GM18868 (cell line): ENCODE measurements at regions not wholly inside any gene's neighbourhood (a gene's known extent, or its start where the extent isn't known, plus 50 kb on each side); places are given as distances from the start of the nearest gene placed in this dataset.

ENCODE experiments used
- ATAC-seq: cut with Tn5 transposase; IDR thresholded peaks from one replicate; pipeline ENCODE4 v1.9.1; 2021; ENCODE audit warnings: mild to moderate bottlenecking, moderate library complexity; ENCODE audit not compliant: unreplicated experiment

- no peak for ATAC-seq
Measured at GRCh38 chr4:152269448-152270191, 266.3 kb downstream of the FBXW7 start.

DNA sequence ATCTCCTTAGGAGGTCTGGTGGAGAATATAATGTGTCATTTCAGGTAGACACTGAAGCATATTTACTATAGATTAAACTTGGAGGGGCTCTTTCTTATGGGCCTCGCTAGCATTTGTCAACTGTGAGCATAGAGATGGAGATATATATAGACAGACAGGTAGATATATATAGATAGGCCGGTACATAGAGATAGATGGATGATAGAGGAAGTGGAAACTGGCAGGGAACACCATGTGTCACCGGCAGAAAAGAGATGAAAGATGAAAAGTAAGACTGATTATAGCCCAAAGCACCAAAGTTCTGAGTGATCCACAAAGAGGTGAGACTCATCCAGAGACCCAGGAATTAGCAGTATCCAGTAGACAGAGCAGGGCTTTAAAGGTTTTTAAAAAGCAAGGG lies 268.1 kb downstream of the FBXW7 start:
- peak; percentile 52 for ATAC-seq

DNA sequence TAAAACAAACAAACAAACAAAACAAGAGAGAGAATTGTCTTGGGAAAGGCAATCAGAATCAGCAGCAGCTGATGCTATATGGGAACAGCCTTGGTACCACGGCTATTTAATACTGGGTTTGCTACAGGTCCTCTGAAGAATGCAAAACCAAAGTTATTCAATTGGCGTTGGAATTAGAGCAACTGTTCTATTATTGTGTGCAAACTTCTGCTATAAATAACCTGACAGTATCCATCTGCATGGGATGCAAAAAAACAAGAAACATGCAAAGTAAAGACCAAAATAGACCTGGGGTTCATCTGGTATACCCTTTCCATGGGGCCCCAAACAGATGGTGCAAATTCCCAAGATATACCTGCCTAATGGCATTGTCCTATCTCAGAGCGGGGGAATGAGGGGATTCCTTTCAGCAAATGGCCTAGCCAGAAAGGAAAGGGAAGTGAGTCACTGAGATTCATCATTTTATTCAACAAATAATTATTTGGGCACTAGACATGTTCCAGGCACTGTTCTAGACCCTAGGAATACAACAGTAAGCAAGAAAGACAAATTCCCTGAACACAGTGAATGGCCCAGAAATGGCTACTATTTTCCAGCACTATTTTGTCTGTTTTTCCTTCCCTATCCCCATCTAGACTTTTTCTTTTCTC lies 268.9 kb downstream of the FBXW7 start:
- ATAC-seq = no peak

GRCh38 chr4:152265149-152265621 lies 270.7 kb downstream of the FBXW7 start:
- no peak for ATAC-seq

DNA sequence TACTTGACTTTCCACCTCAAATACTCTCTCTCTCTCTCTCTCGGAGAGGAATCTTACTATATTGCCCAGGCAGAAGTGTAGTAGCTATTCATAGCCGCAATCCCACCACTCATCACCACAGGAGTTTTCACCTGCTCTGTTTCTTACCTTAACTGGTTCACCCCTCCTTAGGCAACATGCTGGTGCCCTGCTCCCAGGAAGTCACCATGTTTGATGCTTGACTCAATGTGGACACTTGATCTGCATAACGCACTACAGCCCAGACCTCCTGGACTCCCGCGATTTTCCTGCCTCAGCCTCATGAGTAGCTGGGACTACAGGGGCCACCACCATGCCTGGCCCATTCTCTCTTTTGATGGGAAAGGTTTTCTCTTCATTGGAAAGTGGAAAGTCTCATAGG lies 271.8 kb downstream of the FBXW7 start:
- no peak for ATAC-seq

DNA sequence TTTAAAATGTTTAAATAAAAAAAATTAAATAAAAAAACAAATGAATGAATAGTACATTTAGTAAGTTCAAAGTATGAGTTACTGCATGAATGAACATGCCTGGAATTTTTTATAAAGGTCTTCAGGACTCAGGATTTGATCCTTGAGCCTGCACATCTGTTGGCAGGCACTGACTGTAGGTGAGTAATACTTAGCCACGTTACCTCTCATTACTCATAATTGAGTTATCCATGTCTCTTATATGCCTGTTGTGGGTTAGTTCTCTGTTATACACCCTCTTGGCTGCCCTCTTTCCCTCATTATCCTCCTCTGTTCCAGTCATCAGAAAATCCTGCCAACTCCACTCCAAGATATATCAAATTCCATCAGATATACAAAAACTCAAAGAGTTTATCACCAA lies 276.0 kb downstream of the FBXW7 start:
- no peak for ATAC-seq

- ATAC-seq = no peak
Measured at GRCh38 chr4:152258804-152259708, 276.8 kb downstream of the FBXW7 start.

DNA sequence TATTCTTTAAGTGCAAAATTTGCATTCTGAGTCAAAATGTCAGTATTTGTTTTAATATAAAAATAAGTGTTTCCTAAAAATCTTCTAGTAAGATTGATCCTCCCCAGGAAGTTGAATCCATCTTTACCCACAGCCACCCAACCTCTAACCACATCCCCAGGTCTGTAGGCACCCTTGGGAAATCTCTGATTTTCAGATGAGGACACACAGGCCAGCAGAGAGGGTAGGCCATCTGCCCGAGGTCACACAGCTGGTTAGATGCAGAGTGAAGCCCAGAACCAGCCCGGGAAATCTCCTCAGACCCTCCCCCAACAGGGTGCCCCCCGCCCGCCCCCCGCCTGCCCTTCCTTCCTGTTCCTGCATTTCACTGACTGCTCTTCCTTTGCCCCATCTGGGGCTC lies 277.5 kb downstream of the FBXW7 start:
- ATAC-seq = no peak

- ATAC-seq = no peak
Measured at GRCh38 chr4:152257601-152258066, 278.3 kb downstream of the FBXW7 start.

DNA sequence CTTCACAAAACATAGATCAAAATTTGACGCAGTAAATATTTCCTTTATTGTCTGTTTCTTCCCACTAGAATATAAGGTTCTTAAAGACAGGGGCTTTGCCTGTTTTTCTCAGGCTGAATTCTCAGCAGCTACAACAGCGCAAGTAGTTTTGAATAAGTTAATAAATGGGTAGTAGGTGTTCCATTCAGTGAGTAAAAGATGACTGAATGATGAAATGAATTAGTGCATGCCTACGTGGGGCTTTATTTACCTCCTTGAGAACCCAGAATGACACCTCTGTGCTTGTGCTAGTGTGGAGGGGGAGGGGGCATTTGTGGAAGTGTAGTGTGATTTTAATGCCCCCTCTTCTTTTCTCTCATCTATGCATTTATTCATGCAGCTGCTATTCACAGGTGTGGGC lies 278.9 kb downstream of the FBXW7 start:
- ATAC-seq = no peak

- ATAC-seq = peak; percentile 98
Measured at GRCh38 chr4:152255437-152255836, 280.5 kb downstream of the FBXW7 start.

- ATAC-seq = no peak
Measured at GRCh38 chr4:152248347-152248746, 287.5 kb downstream of the FBXW7 start.

DNA sequence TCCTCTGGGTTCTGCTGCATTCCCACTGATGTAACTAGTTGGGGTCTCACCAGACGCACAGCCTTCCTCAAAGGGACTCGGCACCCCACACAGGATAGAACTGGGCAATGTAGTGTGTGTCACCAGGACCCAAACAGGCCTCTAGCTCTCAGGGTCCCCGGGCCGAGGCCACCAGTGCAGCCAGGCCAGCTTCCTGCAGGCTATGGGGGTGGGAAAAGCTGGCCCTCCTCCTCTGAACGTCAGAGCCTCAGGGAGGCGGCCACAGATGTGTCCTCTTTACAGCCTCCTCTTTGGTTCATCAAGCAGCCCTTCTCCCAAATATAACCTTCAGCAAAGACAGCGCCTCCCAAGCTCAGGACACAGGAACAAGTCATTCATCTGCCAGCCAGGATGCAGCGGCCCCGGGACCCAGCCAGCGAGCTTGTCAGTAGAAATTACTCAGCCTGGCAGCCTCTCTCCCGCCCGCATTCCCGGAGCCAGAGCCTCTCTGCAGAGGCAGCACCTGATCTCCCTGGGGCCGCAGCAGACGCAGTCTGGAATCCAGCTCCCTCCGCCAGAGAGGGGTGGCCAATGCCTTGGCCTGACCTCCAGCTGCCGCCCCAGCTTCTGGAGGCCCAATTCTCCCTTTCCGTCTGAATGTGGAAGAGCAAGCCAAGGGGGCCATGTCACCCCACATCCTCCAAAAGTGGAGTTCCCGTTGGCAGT lies 288.5 kb downstream of the FBXW7 start:
- ATAC-seq = no peak

- no peak for ATAC-seq
Measured at GRCh38 chr4:152246659-152247058, 289.2 kb downstream of the FBXW7 start.

- ATAC-seq = no peak
Measured at GRCh38 chr4:152245680-152246079, 290.2 kb downstream of the FBXW7 start.

- ATAC-seq = no peak
Measured at GRCh38 chr4:152244659-152245058, 291.2 kb downstream of the FBXW7 start.

GRCh38 chr4:152243896-152244595 lies 291.8 kb downstream of the FBXW7 start:
- ATAC-seq = no peak

- ATAC-seq = no peak
Measured at GRCh38 chr4:152243206-152243605, 292.7 kb downstream of the FBXW7 start.

DNA sequence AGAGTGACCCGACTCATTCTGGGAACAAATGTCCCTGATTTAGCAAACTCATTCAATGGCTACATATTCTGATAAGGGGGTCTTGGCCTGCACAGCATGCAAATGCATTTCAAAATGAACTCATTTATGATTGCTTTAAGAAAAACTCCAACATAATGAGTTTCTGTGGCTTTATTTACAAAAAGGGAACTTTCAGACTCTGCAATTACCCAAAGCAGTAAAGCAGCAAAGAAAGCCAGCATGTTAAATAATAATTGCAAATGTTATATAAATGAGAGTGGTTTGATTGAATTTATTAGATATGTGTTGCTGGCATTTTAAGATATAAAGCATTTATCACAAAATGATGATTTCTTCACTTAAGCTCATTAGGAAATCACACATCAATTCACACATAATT lies 295.7 kb downstream of the FBXW7 start:
- no peak for ATAC-seq

- no peak for ATAC-seq
Measured at GRCh38 chr4:152239216-152239615, 296.7 kb downstream of the FBXW7 start.
